HFF-Myc (cell line): ENCODE measurements at regions not wholly inside any gene's neighbourhood (a gene's known extent, or its start where the extent isn't known, plus 50 kb on each side); places are given as distances from the start of the nearest gene placed in this dataset.

ENCODE experiments used
- DNase-seq: peaks from one replicate; pipeline ENCODE4 v3.0.0-alpha.2; 2011; ENCODE audit warnings: low read depth; ENCODE audit errors: extremely low read depth
- H3K4me3 ChIP-seq: replicated peaks from 2 replicates; pipeline ENCODE4 v1.5.1; 2011; ENCODE audit warnings: low read depth, mild to moderate bottlenecking, control low read depth, low read length
- CTCF ChIP-seq: IDR thresholded peaks from 2 replicates; pipeline ENCODE4 v1.5.1; 2012; ENCODE audit warnings: mild to moderate bottlenecking, low read depth, low read length, control low read depth; ENCODE audit errors: missing control alignments

GRCh38 chr11:112880495-112880894, 80.7 kb upstream of the NCAM1 start:
- DNase-seq = no peak
- TF ChIP-seq CTCF = no peak

GRCh38 chr11:112881461-112881860, 79.8 kb upstream of the NCAM1 start:
- DNase-seq = no peak
- TF ChIP-seq CTCF = no peak
- H3K4me3 ChIP-seq = no peak overlapping the region

More at GRCh38 chr11:112880495-112880894, 80.7 kb upstream of the NCAM1 start:
- H3K4me3 ChIP-seq = no peak overlapping the region

GRCh38 chr11:112882494-112883381, 78.5 kb upstream of the NCAM1 start:
- no peak for TF ChIP-seq CTCF
- H3K4me3 ChIP-seq = no peak overlapping the region
- DNase-seq = no peak

- no peak for DNase-seq
- no peak for TF ChIP-seq CTCF
- no peak overlapping the region for H3K4me3 ChIP-seq
Observed at GRCh38 chr11:112884012-112884767, 77.0 kb upstream of the NCAM1 start.

DNA sequence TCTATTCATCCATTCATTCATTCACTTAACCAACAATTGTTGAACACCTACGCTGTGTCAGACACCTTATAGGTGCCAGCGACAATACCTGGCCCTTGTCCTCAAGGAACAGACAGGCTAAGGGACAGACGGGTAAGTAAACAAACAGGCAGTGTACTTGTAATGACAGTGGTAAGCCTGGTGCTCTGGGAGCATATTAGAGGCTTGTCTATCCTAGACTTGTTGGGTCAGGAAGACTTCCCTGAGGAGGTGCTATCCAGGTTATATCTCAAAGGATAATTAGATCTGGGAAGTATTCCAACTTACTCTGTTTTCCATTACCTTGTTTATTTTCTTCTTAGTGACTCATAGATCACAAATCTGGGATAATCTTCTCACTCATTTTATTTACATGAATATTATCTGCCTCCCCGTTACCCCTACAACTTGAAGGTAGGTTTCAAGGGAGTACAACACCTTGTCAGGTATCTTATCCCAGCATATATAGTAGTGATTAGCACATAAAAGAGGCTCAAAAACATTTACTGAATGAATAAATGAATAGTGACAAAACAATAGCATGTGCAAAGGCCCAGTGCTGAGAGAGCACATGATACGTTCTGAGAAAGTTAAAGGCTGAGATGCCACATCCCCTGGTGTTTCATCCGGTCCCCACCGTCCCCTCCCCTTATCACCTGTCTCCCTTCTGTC, 75.3 kb upstream of the NCAM1 start:
- no peak for TF ChIP-seq CTCF
- DNase-seq = no peak
- H3K4me3 ChIP-seq = no peak overlapping the region

DNA sequence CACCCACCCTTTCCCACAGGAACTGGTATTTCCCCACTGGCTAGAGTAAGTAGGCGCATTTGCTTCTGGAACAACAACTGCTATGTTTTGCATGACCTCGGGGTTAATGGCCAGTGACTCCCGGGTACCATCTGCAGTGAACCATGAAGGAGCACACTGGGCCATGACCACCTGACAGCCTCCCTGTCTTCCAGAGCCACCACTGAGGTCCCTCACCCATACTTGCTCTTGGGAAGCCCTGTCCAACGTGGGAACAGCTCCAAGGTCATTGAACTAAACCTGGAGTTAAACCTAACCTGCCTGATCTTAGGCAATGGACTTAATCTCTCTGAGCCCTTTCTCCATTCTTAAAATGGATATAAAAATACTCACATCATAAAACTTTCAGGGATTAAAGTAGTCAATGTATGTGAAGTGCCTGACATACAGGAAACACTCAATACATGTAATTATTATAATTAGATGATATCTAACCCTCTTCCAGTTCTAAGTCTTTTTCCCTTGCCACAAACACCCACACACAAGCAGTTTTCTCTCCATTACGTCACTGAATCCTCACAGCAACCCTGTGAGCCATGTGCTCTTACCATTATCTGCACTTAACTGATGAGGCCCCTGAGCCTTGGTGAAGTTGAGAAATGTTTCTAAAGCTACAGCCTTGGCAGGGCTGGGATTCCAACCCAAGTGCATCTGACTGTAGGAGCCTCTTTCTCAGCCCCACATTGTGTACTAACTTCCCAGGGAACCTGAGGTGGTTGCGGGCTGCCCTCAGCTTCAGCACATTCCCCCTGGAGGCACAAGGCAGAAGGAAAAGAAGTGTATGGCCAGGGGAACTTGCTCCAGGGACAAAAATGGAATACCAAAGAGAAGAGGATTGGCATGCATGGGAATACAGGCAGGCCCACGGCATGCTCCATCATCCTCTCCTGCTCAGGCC, 74.5 kb upstream of the NCAM1 start:
- DNase-seq = no peak
- no peak overlapping the region for H3K4me3 ChIP-seq
- TF ChIP-seq CTCF = no peak
